ENCODE measurements at regions not wholly inside any gene's neighbourhood (a gene's known extent, or its start where the extent isn't known, plus 50 kb on each side); places are given as distances from the start of the nearest gene placed in this dataset.

DNA sequence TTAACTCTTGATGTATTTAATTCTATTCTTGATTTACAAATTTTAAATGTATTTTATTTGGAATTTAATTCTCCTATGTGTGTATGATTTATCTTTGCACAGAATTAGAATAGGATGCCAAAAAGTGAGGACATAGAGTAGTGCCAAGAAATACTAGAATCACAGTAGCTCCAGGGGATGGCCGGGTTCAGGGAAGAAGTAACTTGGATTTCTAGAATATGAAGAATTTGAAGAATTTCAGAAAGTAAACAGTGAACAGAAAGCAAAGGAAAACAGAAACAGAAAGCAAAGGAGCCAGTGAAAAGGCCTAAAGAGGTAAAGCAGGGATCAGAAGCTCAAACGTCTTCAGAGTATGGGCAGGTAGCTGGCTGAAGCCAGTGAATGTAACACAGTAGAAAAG is 1187.6 kb downstream of the RPA4 start:
- Histone ChIP-seq H3K27me3 (ENCODE audit: low read depth, low read length) (no peaks in the 10 kb centered on the region), H3K4me2 (ENCODE audit: low read length) (no peak overlapping the region), H3K9me3 (ENCODE audit: insufficient read depth, low read length) (no peaks in the 10 kb centered on the region), H3K9ac (ENCODE audit: low read length) (no peak overlapping the region), H3K27ac (ENCODE audit: low read length) (no peak overlapping the region), H2AFZ (ENCODE audit: low read depth, low read length) (no peak overlapping the region), H3K4me1 (ENCODE audit: low read length) (no peaks in the 10 kb centered on the region), H3K79me2 (ENCODE audit: low read length) (no peaks in the 10 kb centered on the region), H3K4me3 (ENCODE audit: low read length) (no peak overlapping the region), H4K20me1 (ENCODE audit: insufficient read depth, low read length) (no peaks in the 10 kb centered on the region), H3K36me3 (replicated peaks; ENCODE audit: low read depth, low read length) (no peaks in the 10 kb centered on the region)
- TF ChIP-seq EZH2phosphoT487 (IDR thresholded peaks at IDR 0.05; ENCODE audit: low read depth), result no peak
- TF ChIP-seq, protein P1, sequence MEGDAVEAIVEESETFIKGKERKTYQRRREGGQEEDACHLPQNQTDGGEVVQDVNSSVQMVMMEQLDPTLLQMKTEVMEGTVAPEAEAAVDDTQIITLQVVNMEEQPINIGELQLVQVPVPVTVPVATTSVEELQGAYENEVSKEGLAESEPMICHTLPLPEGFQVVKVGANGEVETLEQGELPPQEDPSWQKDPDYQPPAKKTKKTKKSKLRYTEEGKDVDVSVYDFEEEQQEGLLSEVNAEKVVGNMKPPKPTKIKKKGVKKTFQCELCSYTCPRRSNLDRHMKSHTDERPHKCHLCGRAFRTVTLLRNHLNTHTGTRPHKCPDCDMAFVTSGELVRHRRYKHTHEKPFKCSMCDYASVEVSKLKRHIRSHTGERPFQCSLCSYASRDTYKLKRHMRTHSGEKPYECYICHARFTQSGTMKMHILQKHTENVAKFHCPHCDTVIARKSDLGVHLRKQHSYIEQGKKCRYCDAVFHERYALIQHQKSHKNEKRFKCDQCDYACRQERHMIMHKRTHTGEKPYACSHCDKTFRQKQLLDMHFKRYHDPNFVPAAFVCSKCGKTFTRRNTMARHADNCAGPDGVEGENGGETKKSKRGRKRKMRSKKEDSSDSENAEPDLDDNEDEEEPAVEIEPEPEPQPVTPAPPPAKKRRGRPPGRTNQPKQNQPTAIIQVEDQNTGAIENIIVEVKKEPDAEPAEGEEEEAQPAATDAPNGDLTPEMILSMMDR (IDR thresholded peaks at IDR 0.05; ENCODE audit: low read depth, low read length), result no peak

DNA sequence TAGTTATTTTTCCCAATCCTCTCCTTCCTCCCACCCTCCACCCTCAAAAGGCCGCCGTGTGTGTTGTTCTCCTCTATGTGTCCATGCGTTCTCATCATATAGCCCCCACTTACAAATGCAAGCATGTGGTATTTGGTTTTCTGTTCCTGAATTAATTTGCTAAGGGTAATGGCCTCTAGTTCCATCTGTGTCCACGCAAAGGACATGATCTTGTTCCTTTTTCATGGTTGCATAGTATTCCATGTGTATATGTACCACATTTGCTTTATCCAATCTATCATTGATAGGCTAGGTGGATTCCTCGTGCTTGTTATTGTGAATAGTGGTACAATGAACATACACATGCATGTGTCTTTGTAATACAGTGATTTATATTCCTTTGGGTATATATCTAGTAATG is 1193.7 kb downstream of the RPA4 start:
- H2AFZ ChIP-seq (ENCODE audit: low read depth, low read length), result no peak overlapping the region
- no peaks in the 10 kb centered on the region for H3K4me1 ChIP-seq (ENCODE audit: low read length)
- no peak for TF ChIP-seq EZH2phosphoT487 (IDR thresholded peaks at IDR 0.05; ENCODE audit: low read depth)
- TF ChIP-seq, protein P1 (IDR thresholded peaks at IDR 0.05; ENCODE audit: low read depth, low read length), result no peak
- no peak overlapping the region for H3K4me2 ChIP-seq (ENCODE audit: low read length)
- no peak overlapping the region for H3K27ac ChIP-seq (ENCODE audit: low read length)
- no peaks in the 10 kb centered on the region for H3K27me3 ChIP-seq (ENCODE audit: low read depth, low read length)
- H3K36me3 ChIP-seq (replicated peaks; ENCODE audit: low read depth, low read length), result no peaks in the 10 kb centered on the region
- H4K20me1 ChIP-seq (ENCODE audit: insufficient read depth, low read length), result no peaks in the 10 kb centered on the region
- H3K9me3 ChIP-seq (ENCODE audit: insufficient read depth, low read length), result no peaks in the 10 kb centered on the region
- H3K4me3 ChIP-seq (ENCODE audit: low read length), result no peak overlapping the region
- no peaks in the 10 kb centered on the region for H3K79me2 ChIP-seq (ENCODE audit: low read length)
- no peak overlapping the region for H3K9ac ChIP-seq (ENCODE audit: low read length)

DNA sequence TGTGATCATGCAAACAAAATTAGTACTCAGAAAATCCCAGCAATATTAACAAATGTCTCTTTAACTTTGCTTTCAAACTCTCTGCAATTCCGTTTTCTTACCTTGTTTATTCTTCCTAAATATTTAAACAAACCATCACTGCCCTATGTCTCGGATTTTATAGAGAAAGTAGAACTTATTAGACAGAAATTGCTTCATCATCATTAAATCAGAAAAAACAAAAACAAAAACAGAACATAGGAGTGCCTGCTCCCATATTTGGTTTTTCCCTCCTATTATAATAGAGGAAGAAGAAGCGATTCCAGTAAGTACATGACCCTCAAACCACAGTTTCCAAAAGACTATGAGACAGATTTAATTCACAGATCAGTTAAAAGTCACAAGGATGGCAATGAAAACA is 1228.0 kb downstream of the RPA4 start:
- no peaks in the 10 kb centered on the region for H3K27me3 ChIP-seq (ENCODE audit: low read depth, low read length)
- no peaks in the 10 kb centered on the region for H3K36me3 ChIP-seq (replicated peaks; ENCODE audit: low read depth, low read length)
- TF ChIP-seq EZH2phosphoT487 (IDR thresholded peaks at IDR 0.05; ENCODE audit: low read depth), result no peak
- TF ChIP-seq, protein P1 (IDR thresholded peaks at IDR 0.05; ENCODE audit: low read depth, low read length), result no peak
- no peaks in the 10 kb centered on the region for H3K9me3 ChIP-seq (ENCODE audit: insufficient read depth, low read length)
- H3K9ac ChIP-seq (ENCODE audit: low read length), result no peak overlapping the region
- no peak overlapping the region for H3K4me3 ChIP-seq (ENCODE audit: low read length)
- no peaks in the 10 kb centered on the region for H4K20me1 ChIP-seq (ENCODE audit: insufficient read depth, low read length)
- no peak overlapping the region for H2AFZ ChIP-seq (ENCODE audit: low read depth, low read length)
- H3K4me2 ChIP-seq (ENCODE audit: low read length), result no peak overlapping the region
- H3K4me1 ChIP-seq (ENCODE audit: low read length), result no peaks in the 10 kb centered on the region
- no peak overlapping the region for H3K27ac ChIP-seq (ENCODE audit: low read length)
- no peaks in the 10 kb centered on the region for H3K79me2 ChIP-seq (ENCODE audit: low read length)

DNA sequence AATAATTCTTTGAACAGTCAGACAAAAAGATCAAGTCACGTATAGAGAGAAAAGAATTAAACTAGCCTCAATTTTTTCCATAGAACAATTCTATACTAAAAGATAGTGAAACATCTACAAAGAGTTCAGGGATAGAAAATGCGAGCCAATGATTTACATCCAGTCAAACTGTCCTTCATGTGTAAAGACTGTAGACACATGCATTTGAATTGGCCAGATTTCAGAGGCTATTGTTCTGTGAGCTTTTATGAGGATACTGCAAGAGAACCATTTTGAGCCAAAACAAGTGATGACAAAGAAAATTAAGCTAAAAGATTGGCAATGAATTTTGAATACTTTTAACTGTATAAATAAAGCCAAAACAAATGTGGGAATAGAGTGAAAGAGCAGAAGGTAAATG is 1230.3 kb downstream of the RPA4 start:
- Histone ChIP-seq H3K4me1 (ENCODE audit: low read length) (no peaks in the 10 kb centered on the region), H3K4me2 (ENCODE audit: low read length) (no peak overlapping the region), H3K27ac (ENCODE audit: low read length) (no peak overlapping the region), H2AFZ (ENCODE audit: low read depth, low read length) (no peak overlapping the region), H3K9ac (ENCODE audit: low read length) (no peak overlapping the region), H3K79me2 (ENCODE audit: low read length) (no peaks in the 10 kb centered on the region), H3K9me3 (ENCODE audit: insufficient read depth, low read length) (no peaks in the 10 kb centered on the region), H3K4me3 (ENCODE audit: low read length) (no peak overlapping the region), H3K36me3 (replicated peaks; ENCODE audit: low read depth, low read length) (no peaks in the 10 kb centered on the region), H4K20me1 (ENCODE audit: insufficient read depth, low read length) (no peaks in the 10 kb centered on the region), H3K27me3 (ENCODE audit: low read depth, low read length) (no peaks in the 10 kb centered on the region)
- TF ChIP-seq, protein P1 (IDR thresholded peaks at IDR 0.05; ENCODE audit: low read depth, low read length), result no peak
- TF ChIP-seq EZH2phosphoT487 (IDR thresholded peaks at IDR 0.05; ENCODE audit: low read depth), result no peak

Measured in OCI-LY3 (cell line).